Esophagus muscularis mucosa (tissue), 4 donors: ENCODE measurements at regions not wholly inside any gene's neighbourhood (a gene's known extent, or its start where the extent isn't known, plus 50 kb on each side); places are given as distances from the start of the nearest gene placed in this dataset.

Experiments
- CTCF ChIP-seq, 3 experiments: fragments of 200-600 bp in 2 of 3; fragments of 450-650 bp in 1 of 3; sonication (generic) in 2 of 3; IDR thresholded peaks; one replicate each; pipeline ENCODE4 v1.5.1; 2017 to 2019; ENCODE audit warnings: antibody characterized with exemption in 3 of 3, mild to moderate bottlenecking in 2 of 3, moderate library complexity in 1 of 3
- EP300 ChIP-seq: sonication (generic); formaldehyde crosslinking; IDR thresholded peaks from one replicate; pipeline ENCODE4 v1.6.1; 2017; ENCODE audit warnings: antibody characterized with exemption
- POLR2A ChIP-seq: fragments of 450-650 bp; IDR thresholded peaks from one replicate; pipeline ENCODE4 v1.6.1; 2017; ENCODE audit warnings: antibody characterized with exemption, moderate library complexity, mild to moderate bottlenecking, low read depth
- POLR2AphosphoS5 ChIP-seq, 2 donors: sonication (generic); formaldehyde crosslinking; IDR thresholded peaks; one replicate each; pipeline ENCODE4 v1.6.1; 2017; ENCODE audit warnings: antibody characterized with exemption in 2 of 2

- TF ChIP-seq CTCF (IDR thresholded peaks at IDR 0.05) (no peak), POLR2A (no peak), POLR2AphosphoS5 (IDR thresholded peaks at IDR 0.05) (no peak), EP300 (no peak)
Measured at GRCh38 chr7:142414135-142414534, 156.3 kb upstream of the PRSS58 start.
